ENCODE measurements at regions not wholly inside any gene's neighbourhood (a gene's known extent, or its start where the extent isn't known, plus 50 kb on each side); places are given as distances from the start of the nearest gene placed in this dataset.
"Not testable (repeated sequence)": the region's sequence is repeated elsewhere in the genome, so short reads cannot be mapped to it uniquely, and the experiment has no call there.

GRCh38 chrX:118286066-118286762 lies 59.7 kb upstream of the WDR44 start:
- 41 to 42% methylated on average over 4 of the region's 4 CpGs for WGBS, 2 donors (ENCODE audit: low coverage in 1 of 2)
- ATAC-seq: no peak

GRCh38 chrX:118295818-118296217 lies 50.1 kb upstream of the WDR44 start:
- WGBS, 2 donors (ENCODE audit: low coverage in 1 of 2): 64 to 71% methylated on average over 1 of the region's 1 CpG
- not testable (repeated sequence) for ATAC-seq, H3K36me3 ChIP-seq

More at GRCh38 chrX:118286066-118286762, 59.7 kb upstream of the WDR44 start:
- Histone ChIP-seq H3K36me3 (no peaks in the 10 kb centered on the region), H3K4me1 (no peaks in the 10 kb centered on the region), H3K4me3 (no peak overlapping the region), H3K27ac (no peak overlapping the region), H3K27me3 (no peaks in the 10 kb centered on the region), H3K9me3 (no peaks in the 10 kb centered on the region)
- TF ChIP-seq EP300 (IDR thresholded peaks at IDR 0.05) (no peak), POLR2AphosphoS5 (IDR thresholded peaks at IDR 0.05) (no peak), POLR2A (IDR thresholded peaks at IDR 0.05) (no peak), CTCF (IDR thresholded peaks at IDR 0.05) (no peak)

More at GRCh38 chrX:118295818-118296217, 50.1 kb upstream of the WDR44 start:
- not testable (repeated sequence) for H3K4me3 ChIP-seq, H3K4me1 ChIP-seq, H3K27ac ChIP-seq, H3K9me3 ChIP-seq, H3K27me3 ChIP-seq
